8988T (cell line): ENCODE measurements at regions not wholly inside any gene's neighbourhood (a gene's known extent, or its start where the extent isn't known, plus 50 kb on each side); places are given as distances from the start of the nearest gene placed in this dataset.
A peak's percentile ranks its signal among the peaks of the same experiment; 100 is the strongest.

Experiments used
- DNase-seq: peaks from one replicate; pipeline ENCODE4 v3.0.0; 2011

DNA sequence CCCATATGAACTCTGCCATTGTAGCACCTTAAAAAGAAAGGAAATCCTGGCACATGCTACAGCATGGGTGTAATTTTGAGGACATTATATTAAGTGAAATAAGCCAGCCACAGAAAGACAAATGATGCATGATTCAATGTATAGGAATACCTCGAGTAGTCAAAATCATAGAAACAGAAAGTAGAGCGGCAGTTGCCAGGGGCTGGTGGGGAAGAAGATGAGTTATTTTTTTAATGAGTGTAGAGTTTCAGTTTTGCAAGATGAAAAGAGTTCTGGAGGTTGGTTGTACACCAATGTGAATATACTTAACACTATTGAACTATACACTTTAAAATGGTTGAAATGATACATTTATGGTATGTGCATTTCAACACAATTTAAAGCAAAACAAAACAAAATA lies 133.0 kb downstream of the ZDHHC21 start:
- DNase-seq = no peak

DNA sequence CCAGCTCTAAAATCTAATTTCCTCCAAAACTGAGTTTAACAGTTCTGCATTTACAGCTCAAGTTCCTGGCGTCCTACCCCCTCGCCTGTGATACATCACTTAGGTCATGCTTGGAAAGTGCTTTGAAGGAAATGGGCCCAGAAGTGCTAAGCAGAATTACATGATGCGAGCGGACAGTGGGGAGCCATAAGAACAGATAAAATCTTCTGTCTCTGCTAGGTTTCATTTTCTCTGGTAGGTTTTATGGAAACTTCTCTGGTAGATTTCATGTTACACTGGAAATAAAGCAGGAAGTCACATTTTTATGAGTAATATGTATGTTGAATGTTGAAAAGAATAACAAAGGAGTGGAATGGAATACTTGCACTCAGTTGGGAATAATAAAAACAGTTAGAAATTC lies 138.3 kb downstream of the ZDHHC21 start:
- DNase-seq = no peak

DNA sequence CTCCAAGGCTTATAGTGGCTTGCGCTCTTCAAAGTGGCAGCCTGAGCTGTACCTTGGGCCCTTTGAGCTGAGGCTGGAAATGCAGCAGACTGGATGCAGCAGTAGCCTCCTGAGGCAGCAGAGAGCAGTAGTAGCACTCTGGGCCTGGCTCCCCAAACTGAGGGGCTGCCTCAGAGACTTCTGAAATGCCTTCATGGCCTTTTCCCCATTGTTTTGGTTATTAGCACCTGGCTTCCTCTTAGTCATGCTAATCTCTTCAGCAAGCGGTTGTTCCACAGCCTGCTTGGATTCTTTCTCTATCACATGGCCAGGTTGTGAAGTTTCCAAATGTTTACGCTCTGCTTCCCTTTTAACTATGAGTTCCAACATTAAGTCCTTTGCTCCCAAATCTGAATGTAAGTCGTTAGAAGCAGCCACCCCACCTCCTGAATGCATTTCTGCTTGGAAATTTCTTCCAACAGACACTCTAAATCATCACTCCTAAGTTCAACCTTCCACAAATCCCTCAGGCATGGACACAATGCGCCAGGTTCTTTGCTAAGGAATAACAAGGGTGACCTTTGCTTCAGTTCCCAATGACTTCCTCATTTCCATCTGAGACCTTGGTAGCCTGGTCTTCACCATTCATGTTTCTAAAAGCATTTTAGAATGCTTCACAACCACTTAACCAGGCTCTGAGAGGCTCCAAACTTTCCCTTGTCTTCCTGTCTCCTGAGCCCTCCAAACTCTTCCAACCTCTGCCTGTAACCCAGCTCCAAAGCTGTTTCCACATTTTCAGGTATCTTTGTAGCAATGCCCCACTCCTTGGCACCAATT lies 145.8 kb downstream of the ZDHHC21 start:
- DNase-seq = no peak

DNA sequence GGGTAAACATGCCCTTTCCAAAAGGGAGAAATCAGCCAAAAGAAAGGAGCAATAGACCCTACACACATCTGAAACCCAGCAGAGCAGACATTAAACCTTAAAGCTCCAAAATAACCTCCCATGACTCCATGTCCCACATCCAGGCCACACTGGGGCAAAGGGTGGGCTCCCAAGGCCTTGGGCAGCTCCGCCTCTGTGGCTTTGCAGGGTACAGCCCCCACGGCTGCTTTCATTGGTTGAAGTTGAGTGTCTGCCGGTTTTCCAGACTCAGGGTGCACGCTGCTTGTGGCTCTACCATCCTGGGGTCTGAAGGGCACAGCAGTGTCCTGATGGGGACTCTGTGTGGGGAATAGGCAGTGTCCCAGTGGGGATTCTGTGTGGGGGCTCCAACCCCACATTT lies 146.5 kb downstream of the ZDHHC21 start:
- no peak for DNase-seq

DNA sequence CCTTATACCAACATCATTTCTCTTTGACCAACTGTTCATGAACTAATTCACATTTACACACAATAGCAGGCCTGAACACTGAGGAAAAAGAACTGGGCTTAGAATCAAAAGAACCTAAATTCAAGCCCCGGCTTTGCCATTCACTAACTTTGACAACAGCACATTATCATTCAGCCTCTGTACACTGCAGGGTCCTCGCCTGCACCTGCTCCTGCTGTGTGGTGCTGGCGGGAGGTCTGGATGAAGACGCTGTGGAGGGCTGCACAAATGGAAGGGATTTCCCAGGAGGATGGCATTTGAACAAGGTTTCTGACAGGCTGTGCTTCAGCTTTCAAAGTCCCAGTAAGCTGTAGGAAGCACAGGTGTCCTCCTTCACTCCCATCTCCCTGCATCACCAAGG lies 151.2 kb downstream of the ZDHHC21 start:
- no peak for DNase-seq

DNA sequence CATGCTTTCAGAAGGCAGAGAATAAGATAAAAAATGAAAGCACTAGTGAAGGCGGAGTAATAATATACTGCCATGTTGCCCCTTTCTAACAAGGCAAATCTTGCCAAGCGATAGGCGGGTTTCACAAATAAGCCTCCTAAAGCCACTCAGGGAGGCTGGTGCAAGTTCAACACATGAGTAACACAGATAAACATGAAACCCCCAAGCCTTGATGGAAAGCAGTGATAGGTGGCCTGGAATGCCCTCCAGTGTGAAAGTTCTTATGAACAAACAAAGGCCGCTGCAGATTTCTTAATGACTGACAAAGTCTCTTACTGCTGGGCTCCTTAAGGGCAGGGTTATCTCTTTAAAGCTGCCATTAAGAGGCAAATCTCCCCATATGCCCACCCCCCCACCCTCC lies 154.7 kb downstream of the ZDHHC21 start:
- DNase-seq = no peak

DNA sequence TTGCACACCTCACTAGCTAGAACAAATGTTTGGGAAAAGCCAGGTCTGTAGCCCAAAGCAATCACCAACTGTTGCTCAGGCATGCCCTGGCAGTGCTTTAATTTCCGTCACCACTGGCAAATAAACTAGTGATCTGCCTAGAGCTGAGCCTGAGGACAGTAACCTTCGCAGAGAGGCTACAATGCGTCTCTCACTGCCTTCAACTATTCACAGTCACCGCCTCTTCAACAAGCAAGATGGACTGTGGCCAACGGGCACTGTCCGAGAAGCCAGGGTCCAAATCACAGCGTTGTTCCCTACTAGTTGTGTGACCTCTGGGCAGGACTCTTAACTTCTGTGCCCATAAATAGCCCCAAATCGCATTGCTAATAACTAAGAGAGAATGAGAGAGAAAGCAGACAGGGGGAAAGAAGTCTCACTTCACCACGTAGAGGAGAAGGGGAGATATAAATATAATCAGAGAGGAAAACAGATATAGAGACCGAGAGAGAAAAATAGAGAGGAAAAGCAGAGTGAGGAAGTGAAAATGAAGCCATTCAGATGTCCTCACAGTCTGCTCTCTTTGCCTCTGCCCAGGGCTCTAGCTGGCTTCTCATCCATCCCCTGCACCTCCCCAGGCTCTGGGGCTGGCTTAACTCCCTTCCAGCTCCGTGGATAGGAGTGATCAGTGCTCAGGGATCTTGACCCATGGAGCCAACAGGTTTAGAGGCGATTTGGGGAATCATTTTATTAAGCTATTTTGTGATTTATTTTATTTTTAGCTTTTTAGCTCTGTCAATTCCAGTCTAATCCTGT lies 157.9 kb downstream of the ZDHHC21 start:
- DNase-seq = no peak

DNA sequence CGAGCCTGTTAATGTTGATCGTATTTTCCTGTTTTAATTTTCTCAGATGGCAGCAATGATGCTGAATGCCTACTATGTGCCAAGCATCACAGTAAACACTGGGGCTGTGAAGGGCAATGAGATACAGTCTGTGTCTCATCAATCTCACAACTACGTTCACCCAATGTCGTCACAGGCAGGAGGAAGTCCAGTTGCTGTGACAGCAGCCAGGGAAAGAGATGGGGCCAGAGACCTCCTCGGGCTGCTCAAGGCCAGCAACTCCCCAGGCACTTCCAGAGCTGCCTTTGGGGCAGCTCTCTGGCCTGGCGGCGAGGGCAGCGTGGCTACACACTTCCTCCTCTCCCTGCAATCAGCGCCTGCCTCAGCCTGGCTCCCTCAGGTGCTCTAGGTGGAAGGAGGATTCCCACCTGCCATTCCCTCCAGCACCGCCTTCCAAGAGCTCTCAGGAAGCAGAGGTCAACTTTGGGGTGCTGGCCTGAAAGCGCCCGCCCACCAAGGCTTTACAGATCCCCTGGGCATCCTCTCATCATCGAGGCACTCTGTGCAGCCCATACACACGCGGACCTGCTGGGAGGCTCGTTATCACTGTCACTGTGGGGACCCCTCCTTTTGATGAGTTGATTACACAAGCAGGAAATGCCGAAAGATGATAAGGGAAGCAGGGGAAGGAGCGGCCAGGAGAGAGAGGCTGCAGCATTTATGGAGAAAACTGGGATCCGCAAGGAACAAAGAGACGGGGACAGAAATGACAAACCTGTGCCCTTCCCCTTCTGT lies 159.2 kb downstream of the ZDHHC21 start:
- DNase-seq = no peak

DNA sequence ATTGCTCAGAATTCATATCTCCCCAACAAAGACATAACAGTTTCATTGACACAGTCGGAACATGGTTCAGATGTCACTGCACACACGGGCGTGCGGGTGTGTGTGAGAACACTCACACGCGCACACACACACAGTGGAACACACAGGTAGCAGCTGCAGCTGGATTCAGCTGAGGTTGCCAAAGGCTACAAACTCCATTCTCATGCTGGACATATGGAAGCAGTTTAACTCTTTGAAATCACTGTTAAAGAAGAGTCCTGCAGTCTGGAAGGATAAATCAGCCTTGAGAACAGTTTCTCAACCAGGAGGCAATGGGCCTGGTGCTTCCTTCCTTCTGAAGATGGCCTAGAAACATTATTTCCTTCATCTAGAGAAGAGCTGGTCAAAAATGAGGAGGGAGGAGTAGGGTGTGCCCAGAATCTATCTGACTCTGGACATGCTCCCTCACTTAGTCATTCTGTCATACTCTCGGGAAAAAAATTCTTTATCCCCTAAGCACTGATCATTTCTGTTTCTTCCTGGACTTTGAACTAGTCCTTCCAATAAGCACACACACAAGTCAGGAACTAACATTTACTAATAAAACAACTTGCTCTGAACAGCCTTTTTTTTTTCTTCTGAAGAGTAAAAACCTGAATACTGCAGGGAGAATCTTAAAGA lies 160.6 kb downstream of the ZDHHC21 start:
- DNase-seq = peak; percentile 18

DNA sequence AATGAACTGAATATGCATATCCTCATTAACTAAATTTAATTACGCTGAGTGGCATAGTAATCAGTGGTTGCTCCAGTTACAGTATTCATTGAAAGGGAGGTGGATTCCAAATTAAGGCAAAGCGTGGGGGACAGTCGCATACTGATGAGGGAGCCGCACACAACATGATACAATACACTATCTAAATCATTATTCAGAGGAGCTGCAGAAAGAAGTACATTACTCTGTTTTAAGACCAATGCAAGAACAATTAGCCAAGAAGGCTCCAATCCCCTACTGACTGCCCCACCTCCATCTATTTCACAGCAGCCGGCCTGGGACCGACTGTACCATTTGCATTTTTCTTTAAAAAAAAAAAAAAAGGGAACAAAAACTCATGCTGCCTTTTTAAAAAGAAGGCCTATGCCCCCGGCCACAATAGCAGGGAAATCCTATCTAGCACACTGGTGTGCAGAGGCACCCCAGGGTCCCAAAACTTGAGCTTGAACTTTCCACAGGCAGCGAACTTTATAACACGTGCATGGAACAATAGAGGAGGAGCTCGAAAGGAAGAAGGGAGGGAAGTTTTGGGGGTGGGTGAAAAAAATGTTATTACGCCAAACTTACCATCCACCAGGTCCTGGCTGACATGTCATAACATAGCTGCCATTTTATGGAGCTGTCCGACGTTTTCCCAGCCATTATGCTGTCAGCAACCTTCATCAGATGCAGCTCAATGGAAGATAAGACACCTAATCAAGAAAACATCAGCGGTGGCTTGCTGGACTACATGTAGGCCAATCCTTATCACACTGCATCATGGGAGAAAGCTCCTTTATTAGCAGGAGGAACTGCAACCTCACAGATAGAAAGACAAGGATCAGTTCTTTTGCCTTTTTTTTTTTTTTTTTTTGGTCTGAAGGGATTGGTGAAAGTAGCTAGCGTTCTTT lies 161.6 kb downstream of the ZDHHC21 start:
- DNase-seq = no peak

DNA sequence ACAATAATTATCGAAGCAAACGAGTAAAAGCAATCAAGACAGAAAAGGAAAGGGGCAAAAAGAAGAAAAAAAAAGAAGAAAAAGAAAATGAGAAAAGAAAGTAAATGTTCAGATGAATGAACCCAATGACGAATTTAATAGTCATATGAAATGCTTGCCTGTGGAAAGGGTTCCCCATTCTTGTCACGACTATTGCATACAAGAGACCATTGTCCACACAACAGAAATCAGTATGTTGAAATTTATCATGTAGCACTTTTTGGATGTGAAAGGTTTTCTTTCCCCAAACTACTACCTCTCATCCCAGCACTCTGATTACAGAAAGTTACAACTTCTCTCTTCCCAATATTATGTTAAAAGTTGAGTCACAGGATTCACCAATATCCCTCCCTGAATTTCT lies 162.4 kb downstream of the ZDHHC21 start:
- no peak for DNase-seq

DNA sequence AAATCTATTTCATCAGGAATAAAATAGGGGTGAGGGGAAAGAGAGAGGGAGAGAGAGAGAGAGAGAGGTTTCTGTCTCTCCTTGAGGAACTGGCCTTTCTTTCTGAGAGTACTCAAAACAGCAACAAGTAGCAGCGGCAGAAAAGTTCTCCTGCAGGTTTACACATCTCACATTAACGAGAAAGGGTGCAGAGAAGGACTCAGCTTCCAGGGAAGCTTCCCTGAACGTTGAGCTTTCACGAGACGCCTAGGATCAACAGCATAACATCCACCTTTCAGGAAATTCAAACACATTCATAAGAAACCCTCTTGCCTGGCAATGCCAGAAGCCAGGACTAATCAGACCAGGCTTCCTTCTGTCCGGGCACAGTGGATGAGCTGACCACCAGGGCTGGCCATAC lies 162.9 kb downstream of the ZDHHC21 start:
- DNase-seq = no peak

DNA sequence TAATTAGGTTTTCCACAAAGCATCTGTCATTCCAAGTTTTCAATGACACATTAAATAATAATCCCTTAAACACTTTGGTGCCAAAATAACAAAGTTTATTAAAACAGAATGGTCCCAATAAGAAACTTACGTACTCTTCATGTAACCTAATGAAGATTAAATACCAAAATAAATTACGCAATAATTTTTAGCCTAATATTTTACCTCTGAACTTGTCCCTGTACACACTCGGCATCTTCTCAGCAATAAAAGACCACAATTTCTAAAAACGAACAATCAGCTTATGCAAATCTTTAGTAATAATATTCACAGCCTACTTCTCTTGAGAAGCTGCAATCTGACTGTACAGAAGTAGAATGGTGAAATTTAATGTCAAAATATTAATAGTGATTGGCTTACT lies 163.6 kb downstream of the ZDHHC21 start:
- DNase-seq = no peak

DNA sequence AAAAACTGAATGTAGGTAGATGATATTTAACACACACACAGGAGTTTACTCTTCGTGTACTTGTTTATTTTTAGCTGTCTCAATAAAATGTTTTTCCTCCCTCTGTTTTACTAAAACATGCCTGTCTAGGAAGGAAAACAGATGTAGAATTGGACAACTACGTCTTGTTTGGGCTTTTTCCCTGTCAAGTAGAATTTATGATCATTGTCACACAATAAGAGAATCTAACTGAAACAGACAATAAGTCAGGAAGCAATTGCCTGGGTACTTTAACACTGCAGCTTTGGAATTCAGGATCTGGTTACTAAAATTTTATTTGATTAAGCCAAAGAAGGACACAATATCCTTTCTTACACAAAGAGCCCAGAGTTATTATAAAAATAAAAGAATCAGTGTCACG lies 164.2 kb downstream of the ZDHHC21 start:
- DNase-seq = no peak

DNA sequence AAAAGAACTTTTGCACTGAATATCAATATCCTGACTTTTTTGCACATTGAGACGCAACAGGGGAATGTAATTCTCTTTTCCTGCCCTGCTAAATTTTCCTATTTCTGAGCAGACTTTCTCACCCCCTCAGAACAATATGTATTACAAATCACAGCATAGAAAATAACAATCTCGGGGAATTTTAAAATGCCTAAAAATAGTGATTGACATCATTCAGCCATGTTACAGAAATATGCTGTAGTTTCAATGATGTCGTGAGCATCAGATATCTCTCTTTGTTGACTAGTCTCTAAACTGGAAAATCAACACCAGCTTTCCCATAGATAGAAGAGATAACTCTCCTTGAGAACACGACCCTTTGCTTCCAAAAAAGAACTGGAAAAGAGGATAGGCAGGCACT lies 166.7 kb downstream of the ZDHHC21 start:
- no peak for DNase-seq

DNA sequence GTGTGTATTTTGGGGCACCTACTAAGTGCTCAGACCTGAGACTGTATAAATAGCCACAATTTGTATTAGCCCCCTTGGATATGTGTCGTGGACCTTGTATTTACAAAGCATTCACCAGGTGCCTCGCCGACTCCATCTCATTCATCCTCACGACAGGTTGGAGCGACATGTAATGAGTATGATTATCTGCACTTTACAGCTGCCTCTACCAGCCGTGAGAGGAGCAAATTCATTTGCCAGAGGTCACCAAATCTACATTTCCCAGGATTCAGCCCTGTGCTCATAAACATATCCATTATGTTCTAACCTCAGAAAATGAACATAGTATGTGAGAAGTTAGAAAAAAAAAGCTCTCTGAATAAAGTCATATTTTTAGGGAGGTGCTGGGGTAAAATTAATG lies 167.4 kb downstream of the ZDHHC21 start:
- no peak for DNase-seq

DNA sequence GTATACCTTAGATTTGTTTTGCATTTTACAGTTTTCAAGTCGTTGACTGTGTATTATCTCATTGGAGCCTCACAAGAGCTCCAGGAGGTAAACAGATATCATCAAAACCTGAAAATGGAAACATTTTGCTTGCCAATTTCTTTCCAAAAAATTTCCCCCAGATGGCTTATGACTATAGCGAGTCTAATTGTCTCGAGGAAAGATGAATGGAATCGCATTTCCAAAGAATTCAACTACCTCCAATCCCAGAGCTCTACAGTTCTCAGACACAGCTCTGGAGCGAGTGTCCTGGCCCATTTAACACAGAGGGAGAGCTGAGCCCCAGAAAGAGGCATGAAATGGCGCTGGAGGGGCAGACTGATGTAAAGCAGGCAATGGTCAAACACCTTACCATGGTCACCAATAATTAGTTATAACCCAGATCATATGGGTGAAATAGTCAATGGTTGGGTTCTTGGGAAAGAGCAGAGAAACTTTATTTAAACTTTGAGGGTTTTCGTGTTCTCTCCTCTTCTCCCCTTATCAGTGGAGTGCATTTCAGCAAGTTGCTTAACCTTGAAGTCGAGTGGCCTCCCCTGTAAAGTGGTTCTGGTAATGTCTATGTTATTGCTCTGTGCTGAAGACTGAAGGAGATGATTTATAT lies 168.2 kb downstream of the ZDHHC21 start:
- DNase-seq = no peak

DNA sequence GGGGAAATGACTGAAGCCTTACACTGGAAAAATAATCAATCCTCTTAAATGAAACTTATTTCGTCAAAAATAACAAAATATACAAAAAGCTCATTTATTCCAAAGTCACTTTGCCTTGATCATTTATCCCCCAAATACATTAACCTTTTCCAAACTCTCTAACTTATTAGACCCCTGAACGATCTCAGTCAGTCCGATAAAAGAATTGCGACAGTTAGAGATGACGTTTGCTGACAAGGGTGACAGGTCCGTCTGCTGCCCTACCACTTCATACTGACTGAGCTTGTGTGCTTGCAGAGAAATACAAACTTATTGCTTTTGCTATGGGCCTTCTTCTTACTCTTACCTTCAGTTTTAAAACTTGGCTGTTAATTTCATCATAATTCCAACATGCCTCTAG lies 169.7 kb downstream of the ZDHHC21 start:
- DNase-seq = no peak

DNA sequence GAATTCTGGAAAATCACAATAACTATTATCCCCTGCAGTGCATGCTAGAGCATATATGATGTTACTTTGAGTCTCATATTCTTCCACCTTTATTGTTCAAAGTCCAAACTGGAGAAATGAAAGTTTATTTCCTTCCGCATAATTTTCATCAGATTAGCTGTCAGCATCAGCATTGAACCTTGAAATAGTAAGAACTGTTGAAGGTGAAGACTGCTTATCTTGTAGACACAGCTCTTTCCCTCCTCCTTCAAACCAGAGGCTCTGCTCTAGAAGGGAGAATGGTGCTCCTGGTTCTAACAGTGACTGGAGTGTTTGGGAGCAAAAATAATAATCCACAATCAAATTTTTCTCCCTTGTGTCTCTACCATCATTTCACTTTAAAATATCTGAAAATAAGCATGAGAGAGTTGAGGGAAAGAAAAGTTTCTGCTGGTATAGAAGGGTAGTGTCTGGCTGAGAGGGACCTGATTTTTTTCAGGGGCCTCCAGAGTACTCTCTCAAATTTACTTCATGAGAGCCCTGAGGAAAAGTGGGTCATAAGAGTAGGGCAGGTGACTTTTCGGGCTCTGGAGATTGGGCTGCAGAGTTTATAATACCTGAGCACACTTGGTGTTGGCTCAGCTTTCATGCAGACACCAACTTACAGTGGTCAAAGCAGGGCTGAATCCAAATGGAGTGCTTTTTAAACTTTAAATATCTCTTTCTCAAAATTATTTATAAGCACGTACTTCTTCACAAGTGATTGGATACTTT lies 170.4 kb downstream of the ZDHHC21 start:
- DNase-seq = no peak

DNA sequence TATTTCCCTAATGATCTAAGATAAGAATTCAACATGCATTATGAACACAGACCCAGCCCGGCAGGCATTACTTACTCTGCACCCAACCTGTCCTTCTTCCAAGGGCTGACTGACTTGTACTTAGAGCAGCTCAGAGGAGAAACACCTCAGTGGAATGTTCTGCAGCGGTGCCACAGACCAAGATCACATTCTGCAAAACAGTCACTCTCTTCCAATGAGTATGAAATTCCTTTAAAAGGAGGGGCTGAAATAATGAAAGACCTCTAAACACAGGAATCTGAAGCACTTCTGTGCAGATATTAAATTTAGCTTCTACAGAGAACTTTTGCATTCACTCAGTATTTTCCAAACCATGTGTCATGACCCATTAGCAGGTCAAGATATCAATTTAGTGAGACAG lies 172.9 kb downstream of the ZDHHC21 start:
- no peak for DNase-seq
